NCI-H2196 (cell line): ENCODE measurements at regions not wholly inside any gene's neighbourhood (a gene's known extent, or its start where the extent isn't known, plus 50 kb on each side); places are given as distances from the start of the nearest gene placed in this dataset.

Experiments used
- DNase-seq: peaks from one replicate; lab custom pipeline; 2025; ENCODE audit not compliant: unreplicated experiment; lab: John Stamatoyannopoulos, UW

DNA sequence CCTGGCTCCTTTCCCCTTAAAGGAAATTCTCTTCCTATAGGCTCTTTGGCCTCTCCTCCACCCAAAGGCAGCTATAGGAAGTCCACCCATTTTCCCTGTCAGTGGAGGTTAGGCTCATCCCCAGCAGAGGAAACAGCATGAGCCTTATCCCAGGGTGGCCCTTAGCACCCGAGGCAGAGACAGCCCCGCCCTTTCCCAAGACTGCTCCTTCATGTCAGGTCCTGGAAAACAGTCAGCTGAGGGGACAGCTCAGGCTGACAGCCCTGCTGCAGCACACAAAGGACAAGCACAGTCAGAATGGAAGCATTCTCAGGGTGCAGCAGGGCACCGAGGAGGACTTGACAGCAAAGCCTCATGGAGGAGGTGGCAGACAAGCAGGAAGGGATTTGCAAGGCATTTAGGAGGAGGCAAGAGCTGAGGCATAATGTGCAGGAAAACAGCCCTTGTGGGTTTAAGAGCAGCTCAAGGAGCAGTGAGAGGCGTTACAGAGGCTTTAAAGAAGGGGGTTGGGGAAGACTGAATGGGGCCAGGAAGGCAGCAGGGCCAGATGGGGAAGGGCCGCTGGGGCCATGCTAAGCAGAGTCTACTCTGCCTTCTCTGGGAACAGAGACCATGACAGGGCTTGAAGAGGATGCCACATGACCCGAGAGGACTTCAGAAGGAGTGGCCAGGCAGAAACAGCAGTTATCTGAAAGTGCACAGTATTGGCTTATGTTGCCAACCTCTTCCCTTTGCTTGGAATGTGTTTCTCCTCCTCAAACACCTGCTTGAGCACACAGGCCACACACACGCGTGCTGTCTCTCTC is 216.6 kb downstream of the SH3BP4 start:
- DNase-seq, result no peak

GRCh38 chr2:235170016-235170415 is 218.2 kb downstream of the SH3BP4 start:
- DNase-seq, result no peak

DNA sequence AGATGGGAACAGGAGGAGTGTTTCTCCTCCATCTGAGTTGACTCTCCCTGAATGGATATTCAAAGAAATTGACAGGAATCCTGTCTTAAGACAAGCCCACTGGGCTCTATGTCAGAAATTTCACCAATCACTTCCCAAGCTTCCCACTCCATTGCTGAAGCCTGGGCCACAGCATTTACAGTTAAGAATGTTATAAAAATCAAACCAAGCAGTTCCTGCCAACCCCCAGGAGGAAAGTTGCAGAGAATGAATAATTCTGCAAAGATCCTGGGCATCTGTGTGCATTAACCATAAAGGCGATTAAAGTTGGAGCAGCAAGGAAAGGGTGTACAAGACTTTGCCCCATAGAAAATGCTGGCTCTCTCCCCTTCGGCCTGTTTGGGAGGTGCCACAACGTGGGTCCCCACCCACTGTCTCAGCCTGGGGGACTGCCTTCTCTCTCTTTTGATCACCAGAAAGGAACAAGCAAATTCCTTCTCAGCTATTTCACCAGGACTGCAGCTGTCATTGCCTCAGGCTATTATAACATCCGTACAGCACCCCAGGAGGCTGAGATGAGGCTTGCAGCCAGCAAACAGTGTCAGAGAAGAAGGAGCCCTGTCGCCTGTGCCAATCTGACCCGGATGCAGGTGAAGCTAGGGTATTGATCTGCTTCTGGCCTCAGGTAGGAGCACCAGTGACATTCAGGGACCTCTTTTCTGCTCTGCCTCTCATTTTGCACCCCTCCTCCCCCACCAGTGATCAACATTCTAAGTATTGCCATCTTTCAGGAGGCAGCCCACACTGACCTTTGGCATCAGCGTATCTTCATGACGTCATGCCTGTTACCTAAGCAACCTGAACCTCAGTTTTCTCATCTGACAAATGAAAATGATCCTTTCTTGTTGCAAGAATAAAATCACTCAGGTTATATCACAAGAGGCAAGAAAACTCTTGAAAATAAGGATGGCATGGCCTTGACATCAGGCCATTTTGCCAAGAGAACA is 219.0 kb downstream of the SH3BP4 start:
- peak; percentile 74 for DNase-seq

DNA sequence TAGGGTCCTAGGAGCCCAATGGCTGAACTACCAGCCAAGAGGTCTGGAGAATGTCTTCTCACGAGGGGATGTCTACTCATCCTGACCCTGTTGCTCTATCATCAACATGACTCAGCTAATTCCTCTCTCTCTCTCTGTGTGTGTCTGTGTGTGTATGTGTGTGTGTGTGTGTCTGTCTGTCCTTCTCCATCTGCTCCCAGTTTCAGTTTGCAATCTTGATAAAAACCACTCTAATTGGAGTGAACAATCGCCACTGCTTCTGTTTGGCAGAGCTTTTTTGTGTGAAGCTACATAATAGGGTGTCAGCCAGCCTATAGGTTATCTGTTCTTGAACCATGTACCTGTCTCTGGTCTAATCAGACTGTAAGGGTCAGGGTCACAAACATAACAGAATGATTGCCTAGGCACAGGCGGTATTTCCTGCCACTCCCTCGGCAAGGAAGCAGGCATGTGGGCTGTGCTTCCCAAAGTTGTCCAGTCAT is 219.8 kb downstream of the SH3BP4 start:
- DNase-seq, result no peak

GRCh38 chr2:235180642-235181041 is 228.8 kb downstream of the SH3BP4 start:
- DNase-seq, result no peak

DNA sequence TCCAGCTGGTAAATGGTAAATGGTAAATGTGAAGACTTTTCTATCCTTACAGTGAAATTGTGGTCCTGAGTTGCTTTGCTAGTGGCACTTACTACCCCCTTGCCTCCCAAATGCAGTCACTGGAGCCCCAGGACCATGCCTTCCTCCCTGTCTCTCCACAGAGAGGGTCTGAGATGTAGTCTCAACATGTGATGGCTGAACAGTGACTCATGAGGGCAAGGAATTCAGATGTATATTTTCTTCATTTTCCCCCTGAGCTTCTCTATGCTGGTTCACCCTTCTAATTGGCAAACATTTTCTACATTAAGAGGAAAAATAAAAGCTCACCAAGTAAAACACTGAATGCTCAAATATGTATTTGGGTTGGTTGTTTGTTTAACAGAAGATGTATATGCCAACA is 232.0 kb downstream of the SH3BP4 start:
- DNase-seq, result no peak

DNA sequence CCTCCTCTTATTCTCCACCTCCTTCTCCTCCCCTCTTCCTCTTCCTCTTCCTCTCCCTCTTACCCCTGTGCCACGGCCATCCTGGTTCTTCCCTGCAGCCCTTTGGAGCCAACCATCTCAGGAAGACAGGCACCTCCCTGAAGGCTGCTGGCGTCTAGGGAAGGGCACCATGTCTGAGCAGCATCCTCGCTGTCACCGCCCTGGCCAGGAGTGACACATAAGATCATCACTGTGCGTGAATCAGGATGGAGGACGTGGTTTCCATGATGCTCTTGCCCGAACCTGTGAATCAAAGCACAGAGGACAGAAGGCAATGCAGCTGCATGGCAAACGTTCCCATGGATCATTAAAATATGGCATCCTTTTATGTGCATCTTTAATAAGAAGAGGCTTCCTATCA is 236.0 kb downstream of the SH3BP4 start:
- DNase-seq, result no peak

DNA sequence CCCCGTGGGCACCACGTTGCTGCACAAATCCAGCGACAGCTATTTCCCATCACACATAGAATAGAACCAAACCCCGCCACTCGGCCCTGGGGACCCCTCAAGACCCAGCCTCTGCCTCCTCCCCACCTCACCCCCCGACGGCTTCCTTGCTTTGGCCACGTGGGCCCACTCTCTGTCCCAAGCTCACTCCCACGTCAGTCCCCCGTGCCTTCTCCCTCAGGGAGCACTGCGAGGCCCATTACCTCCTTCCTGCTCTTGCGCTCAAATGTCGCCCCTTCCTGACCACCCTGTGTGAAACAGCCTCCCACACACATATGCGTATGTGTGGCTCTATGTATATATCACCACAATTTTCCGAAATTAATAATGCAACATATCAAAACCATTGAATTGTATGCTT is 239.7 kb downstream of the SH3BP4 start:
- DNase-seq, result no peak

- DNase-seq, result no peak
Measured at GRCh38 chr2:235191978-235192377, 240.2 kb downstream of the SH3BP4 start.

DNA sequence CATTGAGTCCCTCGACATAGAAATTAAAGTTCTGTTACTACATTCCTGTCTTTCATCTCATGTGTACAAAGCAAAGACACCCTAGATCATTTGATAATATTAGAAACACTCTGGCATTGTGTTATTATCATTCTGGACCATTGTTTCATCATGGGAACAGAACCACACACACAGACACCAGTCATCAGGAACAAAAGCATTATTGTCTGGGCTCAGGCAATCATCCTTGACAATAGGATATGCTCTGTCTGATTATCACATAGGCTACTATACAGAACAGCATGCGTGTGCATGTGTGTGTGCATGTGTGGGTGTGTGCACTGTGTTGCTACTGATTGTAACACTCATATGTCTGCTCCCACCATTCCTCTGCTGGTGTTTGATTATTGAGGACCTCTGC is 242.5 kb downstream of the SH3BP4 start:
- DNase-seq, result no peak

- no peak for DNase-seq
Measured at GRCh38 chr2:235194836-235195235, 243.0 kb downstream of the SH3BP4 start.

GRCh38 chr2:235195921-235196320 is 244.1 kb downstream of the SH3BP4 start:
- DNase-seq, result no peak

DNA sequence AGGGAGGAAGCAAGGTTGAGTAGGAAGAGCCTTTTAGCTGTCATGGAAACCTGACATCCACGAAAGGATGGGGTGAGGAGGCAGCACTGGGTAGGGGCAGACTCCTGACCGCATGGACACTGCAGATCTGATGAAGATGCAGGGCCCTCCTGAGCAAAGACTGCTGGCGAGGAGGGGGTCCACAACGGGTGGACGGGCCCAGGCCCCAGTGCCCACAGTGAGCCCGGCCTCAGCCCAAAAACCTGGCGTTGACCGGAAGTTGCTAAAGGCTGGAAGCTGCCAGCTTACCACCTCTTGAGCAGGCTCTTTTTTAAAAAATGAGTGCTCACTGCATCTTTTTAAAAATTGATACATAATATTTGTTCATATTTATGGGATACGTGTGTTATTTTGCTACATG is 247.3 kb downstream of the SH3BP4 start:
- no peak for DNase-seq

DNA sequence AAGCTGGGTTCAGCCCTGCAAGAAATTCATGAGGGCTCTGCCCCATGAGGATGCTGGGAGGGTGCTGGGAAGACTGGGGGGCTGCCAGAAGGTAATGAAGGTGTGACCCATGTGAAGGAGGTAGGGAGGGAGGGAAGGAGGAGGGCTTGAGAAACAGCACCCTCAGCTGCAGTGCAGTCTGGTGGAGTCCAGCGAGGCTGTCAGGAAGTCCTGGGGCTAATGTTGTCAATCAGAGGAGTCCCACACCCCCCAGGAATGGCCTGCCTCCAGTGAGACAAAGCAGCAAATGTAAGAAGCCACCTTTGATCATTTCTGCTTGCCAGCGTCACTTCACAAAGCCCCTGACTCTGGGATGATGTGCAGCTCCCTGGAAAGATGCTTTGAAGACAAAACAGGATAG is 248.4 kb downstream of the SH3BP4 start:
- no peak for DNase-seq

- DNase-seq, result no peak
Measured at GRCh38 chr2:235201756-235202155, 249.9 kb downstream of the SH3BP4 start.

DNA sequence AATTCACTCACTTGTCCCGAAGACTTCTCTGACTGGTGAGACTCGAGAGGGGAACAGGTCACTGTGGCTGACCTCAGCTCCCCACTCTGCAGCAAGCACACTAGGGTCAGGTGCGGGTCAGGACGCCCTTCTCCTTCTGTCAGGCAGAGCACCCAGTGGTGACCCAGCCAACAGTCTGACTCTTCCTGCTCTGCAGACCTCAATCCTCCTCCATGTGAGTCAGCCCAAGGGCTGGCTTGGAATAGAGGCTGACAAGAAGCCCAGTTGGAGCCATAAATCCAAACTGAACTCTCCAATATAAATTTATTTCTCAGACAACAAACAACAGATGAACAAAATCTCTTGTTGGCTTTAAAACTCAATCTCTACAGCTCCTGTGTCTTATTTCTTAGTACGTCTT is 253.1 kb downstream of the SH3BP4 start:
- DNase-seq, result no peak

DNA sequence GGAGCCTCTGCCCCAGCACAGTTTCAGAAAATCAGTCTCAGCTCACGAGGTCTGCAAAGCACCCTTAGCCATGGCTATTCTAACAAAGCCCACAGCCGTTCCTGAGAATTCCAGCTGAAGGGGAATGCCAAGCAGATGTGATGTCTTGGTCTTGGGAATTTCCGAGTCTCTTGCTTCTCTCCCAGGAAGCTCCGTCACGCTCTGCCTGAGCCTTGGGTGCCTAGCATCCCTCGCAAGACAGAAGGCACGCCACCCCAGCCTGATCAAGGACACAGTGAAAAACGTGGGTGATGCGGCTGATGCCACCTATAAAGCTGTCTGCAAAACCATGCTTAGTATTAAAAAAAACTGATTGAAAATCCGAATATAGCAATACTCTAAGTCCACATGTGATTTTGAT is 254.6 kb downstream of the SH3BP4 start:
- DNase-seq, result no peak

GRCh38 chr2:235206980-235207579 is 255.3 kb downstream of the SH3BP4 start:
- DNase-seq, result peak; percentile 38

- no peak for DNase-seq
Measured at GRCh38 chr2:235211056-235211455, 259.2 kb downstream of the SH3BP4 start.

DNA sequence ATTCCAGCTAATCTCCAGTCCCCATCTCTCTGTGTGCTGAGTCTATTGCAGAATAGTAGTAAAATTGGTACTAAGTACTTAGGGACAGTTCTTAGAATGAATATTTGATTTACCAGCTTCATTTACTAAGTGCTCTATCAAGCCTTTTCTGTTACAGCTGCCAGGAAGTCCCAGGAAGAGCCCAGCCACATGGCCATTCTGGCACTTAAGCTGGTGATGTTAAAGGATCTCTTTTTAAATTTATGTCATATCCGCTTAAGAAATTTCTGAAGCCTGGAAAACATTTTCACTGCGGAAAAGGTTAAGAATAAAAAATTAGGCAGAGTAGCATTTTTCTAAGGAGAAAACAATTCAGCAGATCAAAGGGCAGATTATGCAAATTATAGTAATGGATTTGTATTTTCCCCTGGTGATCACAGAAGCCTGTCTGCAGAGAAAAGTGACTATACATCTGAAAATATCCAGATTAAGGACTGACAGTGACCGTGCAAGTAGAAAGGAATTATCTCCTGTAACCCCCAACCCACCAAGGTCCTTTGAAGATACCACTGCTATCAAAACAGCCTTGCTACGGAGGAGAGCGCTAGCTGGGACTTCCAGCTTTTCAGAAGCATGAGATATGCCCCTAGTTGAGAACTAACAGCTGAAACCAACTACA is 260.8 kb downstream of the SH3BP4 start:
- DNase-seq, result no peak

- no peak for DNase-seq
Measured at GRCh38 chr2:235215248-235215647, 263.4 kb downstream of the SH3BP4 start.
